Renal pelvis (tissue), 1 donor: ENCODE measurements at regions not wholly inside any gene's neighbourhood (a gene's known extent, or its start where the extent isn't known, plus 50 kb on each side); places are given as distances from the start of the nearest gene placed in this dataset.
"Not testable (repeated sequence)": the region's sequence is repeated elsewhere in the genome, so short reads cannot be mapped to it uniquely, and the experiment has no call there.

Experiments
- DNase-seq: peaks from one replicate; pipeline ENCODE4 v3.0.0-alpha.2; 2013

GRCh38 chr13:52931131-52931530 is 82.7 kb upstream of the PCDH8 start:
- no peak for DNase-seq

GRCh38 chr13:52929846-52930245 is 81.4 kb upstream of the PCDH8 start:
- no peak for DNase-seq

GRCh38 chr13:52926971-52927370 is 78.5 kb upstream of the PCDH8 start:
- no peak for DNase-seq

GRCh38 chr13:52925775-52926285 is 77.4 kb upstream of the PCDH8 start:
- peak; percentile 20 for DNase-seq

- DNase-seq = no peak
These were observed 76.8 kb upstream of the PCDH8 start for GRCh38 chr13:52925251-52925650.

GRCh38 chr13:52924289-52925148 is 76.1 kb upstream of the PCDH8 start:
- no peak for DNase-seq

GRCh38 chr13:52922961-52923360 is 74.5 kb upstream of the PCDH8 start:
- DNase-seq = no peak

GRCh38 chr13:52921194-52921593 is 72.8 kb upstream of the PCDH8 start:
- no peak for DNase-seq

- no peak for DNase-seq
These were observed 68.1 kb upstream of the PCDH8 start for GRCh38 chr13:52916486-52916990.

- no peak for DNase-seq
These were observed 62.9 kb upstream of the PCDH8 start for GRCh38 chr13:52911340-52911739.

- DNase-seq = not testable (repeated sequence)
These were observed 61.9 kb upstream of the PCDH8 start for GRCh38 chr13:52910318-52910717.

- DNase-seq = no peak
These were observed 57.9 kb upstream of the PCDH8 start for GRCh38 chr13:52906122-52906903.

GRCh38 chr13:52905701-52906100 is 57.3 kb upstream of the PCDH8 start:
- DNase-seq = no peak

- DNase-seq = no peak
These were observed 54.9 kb upstream of the PCDH8 start for GRCh38 chr13:52903320-52903719.

GRCh38 chr13:52899206-52899605 is 50.8 kb upstream of the PCDH8 start:
- DNase-seq = no peak
